ENCODE measurements at regions not wholly inside any gene's neighbourhood (a gene's known extent, or its start where the extent isn't known, plus 50 kb on each side); places are given as distances from the start of the nearest gene placed in this dataset.

GRCh38 chr6:82487895-82488294, 124.3 kb downstream of the TPBG start:
- no peak for TF ChIP-seq CTCF (IDR thresholded peaks at IDR 0.05)
- no peak for TF ChIP-seq POLR2A (IDR thresholded peaks at IDR 0.05)
- no peak for TF ChIP-seq EP300 (IDR thresholded peaks at IDR 0.05)
